ENCODE measurements at regions not wholly inside any gene's neighbourhood (a gene's known extent, or its start where the extent isn't known, plus 50 kb on each side); places are given as distances from the start of the nearest gene placed in this dataset.

- CTCF ChIA-PET: no interaction called here
- Histone ChIP-seq H3K4me1 (ENCODE audit: insufficient read depth, low read length, poor library complexity, severe bottlenecking) (no peaks in the 10 kb centered on the region), H3K27ac (ENCODE audit: low read depth, low read length, poor library complexity, severe bottlenecking) (no peak overlapping the region), H3K9me3 (ENCODE audit: low read depth, low read length, poor library complexity, severe bottlenecking) (no peaks in the 10 kb centered on the region), H3K36me3 (ENCODE audit: insufficient read depth, low read length, poor library complexity, severe bottlenecking) (no peaks in the 10 kb centered on the region), H3K4me3 (ENCODE audit: low read depth, low read length, poor library complexity, severe bottlenecking) (no peak overlapping the region), H3K27me3 (replicated peaks; ENCODE audit: insufficient read depth, low read depth, low read length, poor library complexity) (no peaks in the 10 kb centered on the region)
- intact Hi-C loops (cut with micrococcal nuclease; ENCODE audit: unreplicated experiment): no loop called here
- no peak for DNase-seq (ENCODE audit: low spot score)
- TF ChIP-seq EZH2 (IDR thresholded peaks at IDR 0.05; ENCODE audit: borderline replicate concordance, low read depth, low read length, poor library complexity, severe bottlenecking) (no peak), CTCF (conservative IDR thresholded peaks at IDR 0.05; ENCODE audit: low read depth, low read length) (no peak)
- BruUV-seq (replicated peaks): no TSS peak
- POLR2A ChIA-PET (ENCODE audit: low non-redundant PET): no interaction called here
Measured at GRCh38 chr6:114713690-114714089, 370.9 kb upstream of the HS3ST5 start.

- H3K27me3 ChIP-seq (replicated peaks; ENCODE audit: insufficient read depth, low read depth, low read length, poor library complexity): no peaks in the 10 kb centered on the region
- H3K27ac ChIP-seq (ENCODE audit: low read depth, low read length, poor library complexity, severe bottlenecking): no peak overlapping the region
- no peaks in the 10 kb centered on the region for H3K4me1 ChIP-seq (ENCODE audit: insufficient read depth, low read length, poor library complexity, severe bottlenecking)
- DNase-seq (ENCODE audit: low spot score): no peak
- H3K4me3 ChIP-seq (ENCODE audit: low read depth, low read length, poor library complexity, severe bottlenecking): no peak overlapping the region
- no TSS peak for BruUV-seq (replicated peaks)
- no peaks in the 10 kb centered on the region for H3K36me3 ChIP-seq (ENCODE audit: insufficient read depth, low read length, poor library complexity, severe bottlenecking)
- intact Hi-C loops (cut with micrococcal nuclease; ENCODE audit: unreplicated experiment): no loop called here
- ChIA-PET CTCF (no interaction called here), POLR2A (ENCODE audit: low non-redundant PET) (no interaction called here)
- no peak for TF ChIP-seq CTCF (conservative IDR thresholded peaks at IDR 0.05; ENCODE audit: low read depth, low read length)
- TF ChIP-seq EZH2 (IDR thresholded peaks at IDR 0.05; ENCODE audit: borderline replicate concordance, low read depth, low read length, poor library complexity, severe bottlenecking): no peak
- no peaks in the 10 kb centered on the region for H3K9me3 ChIP-seq (ENCODE audit: low read depth, low read length, poor library complexity, severe bottlenecking)
Measured at GRCh38 chr6:114712129-114712662, 369.4 kb upstream of the HS3ST5 start.

GRCh38 chr6:114707081-114707620, 364.3 kb upstream of the HS3ST5 start:
- POLR2A ChIA-PET (ENCODE audit: low non-redundant PET): no interaction called here
- intact Hi-C loops (cut with micrococcal nuclease; ENCODE audit: unreplicated experiment): no loop called here
- BruUV-seq (replicated peaks): no TSS peak

More at GRCh38 chr6:114707081-114707620, 364.3 kb upstream of the HS3ST5 start:
- CTCF ChIA-PET: no interaction called here
- TF ChIP-seq EZH2 (IDR thresholded peaks at IDR 0.05; ENCODE audit: borderline replicate concordance, low read depth, low read length, poor library complexity, severe bottlenecking) (no peak), CTCF (conservative IDR thresholded peaks at IDR 0.05; ENCODE audit: low read depth, low read length) (no peak)
- no peak overlapping the region for H3K27ac ChIP-seq (ENCODE audit: low read depth, low read length, poor library complexity, severe bottlenecking)
- no peaks in the 10 kb centered on the region for H3K36me3 ChIP-seq (ENCODE audit: insufficient read depth, low read length, poor library complexity, severe bottlenecking)
- no peaks in the 10 kb centered on the region for H3K27me3 ChIP-seq (replicated peaks; ENCODE audit: insufficient read depth, low read depth, low read length, poor library complexity)
- no peaks in the 10 kb centered on the region for H3K4me1 ChIP-seq (ENCODE audit: insufficient read depth, low read length, poor library complexity, severe bottlenecking)
- H3K9me3 ChIP-seq (ENCODE audit: low read depth, low read length, poor library complexity, severe bottlenecking): no peaks in the 10 kb centered on the region
- no peak overlapping the region for H3K4me3 ChIP-seq (ENCODE audit: low read depth, low read length, poor library complexity, severe bottlenecking)
- no peak for DNase-seq (ENCODE audit: low spot score)

Measured in A673 (cell line).